ENCODE measurements at regions not wholly inside any gene's neighbourhood (a gene's known extent, or its start where the extent isn't known, plus 50 kb on each side); places are given as distances from the start of the nearest gene placed in this dataset.

GRCh38 chr15:31557899-31558298 is 231.3 kb downstream of the KLF13 start:
- DNase-seq = no peak

- no peak for DNase-seq
These were observed 232.2 kb downstream of the KLF13 start for GRCh38 chr15:31558840-31559239.

- no peak for DNase-seq
These were observed 233.2 kb downstream of the KLF13 start for GRCh38 chr15:31559786-31560185.

GRCh38 chr15:31560643-31561042 is 234.0 kb downstream of the KLF13 start:
- no peak for DNase-seq

- no peak for DNase-seq
These were observed 234.5 kb downstream of the KLF13 start for GRCh38 chr15:31561156-31561555.

GRCh38 chr15:31563001-31563400 is 236.4 kb downstream of the KLF13 start:
- DNase-seq = no peak

GRCh38 chr15:31563421-31563820 is 236.8 kb downstream of the KLF13 start:
- no peak for DNase-seq

- DNase-seq = no peak
These were observed 241.2 kb downstream of the KLF13 start for GRCh38 chr15:31567861-31568260.

- no peak for DNase-seq
These were observed 243.2 kb downstream of the KLF13 start for GRCh38 chr15:31569836-31570235.

GRCh38 chr15:31570591-31570990 is 244.0 kb downstream of the KLF13 start:
- no peak for DNase-seq

GRCh38 chr15:31571676-31572075 is 245.0 kb downstream of the KLF13 start:
- DNase-seq = peak; percentile 16 to 38

- DNase-seq = no peak
These were observed 247.1 kb downstream of the KLF13 start for GRCh38 chr15:31573759-31574158.

GRCh38 chr15:31574766-31575165 is 248.1 kb downstream of the KLF13 start:
- peak in 1 of 2 donors; percentile 9 for DNase-seq

GRCh38 chr15:31577108-31577507 is 250.5 kb downstream of the KLF13 start:
- DNase-seq = no peak

GRCh38 chr15:31579282-31579681 is 252.6 kb downstream of the KLF13 start:
- no peak for DNase-seq

- no peak for DNase-seq
These were observed 253.3 kb downstream of the KLF13 start for GRCh38 chr15:31579976-31580375.

GRCh38 chr15:31584195-31584594 is 257.6 kb downstream of the KLF13 start:
- no peak for DNase-seq

- no peak for DNase-seq
These were observed 258.6 kb downstream of the KLF13 start for GRCh38 chr15:31585240-31585639.

- DNase-seq = no peak
These were observed 260.2 kb downstream of the KLF13 start for GRCh38 chr15:31586841-31587240.

GRCh38 chr15:31587583-31587982 is 260.9 kb downstream of the KLF13 start:
- no peak for DNase-seq

- no peak for DNase-seq
These were observed 264.0 kb downstream of the KLF13 start for GRCh38 chr15:31590609-31591008.

GRCh38 chr15:31591908-31592307 is 265.3 kb downstream of the KLF13 start:
- no peak for DNase-seq

GRCh38 chr15:31597466-31597865 is 270.8 kb downstream of the KLF13 start:
- no peak for DNase-seq

- DNase-seq = no peak
These were observed 272.0 kb downstream of the KLF13 start for GRCh38 chr15:31598620-31599019.

GRCh38 chr15:31605467-31605931 is 278.9 kb downstream of the KLF13 start:
- no peak for DNase-seq

- DNase-seq = no peak
These were observed 279.6 kb downstream of the KLF13 start for GRCh38 chr15:31606194-31606669.
